Epithelial cell of prostate (primary cell): ENCODE measurements at regions not wholly inside any gene's neighbourhood (a gene's known extent, or its start where the extent isn't known, plus 50 kb on each side); places are given as distances from the start of the nearest gene placed in this dataset.

Source experiments
- DNase-seq: peaks from one replicate; pipeline ENCODE4 v3.0.0-alpha.2; 2011; ENCODE audit warnings: low read depth, low spot score
- H3K27ac ChIP-seq: fragments of 450-650 bp; 2 replicates; pipeline ENCODE4 v1.5.1; 2017; ENCODE audit warnings: mild to moderate bottlenecking

GRCh38 chr5:91898898-91899297, 515.8 kb upstream of the ARRDC3 start:
- H3K27ac ChIP-seq, result no peak overlapping the region
- no peak for DNase-seq

GRCh38 chr5:91898019-91898418, 514.9 kb upstream of the ARRDC3 start:
- no peak for DNase-seq
- no peak overlapping the region for H3K27ac ChIP-seq

- DNase-seq, result no peak
These were observed 505.7 kb upstream of the ARRDC3 start for GRCh38 chr5:91888810-91889209.

GRCh38 chr5:91885291-91886265, 502.5 kb upstream of the ARRDC3 start:
- no peak for DNase-seq
- H3K27ac ChIP-seq, result no peak overlapping the region

More at GRCh38 chr5:91888810-91889209, 505.7 kb upstream of the ARRDC3 start:
- H3K27ac ChIP-seq, result no peak overlapping the region

GRCh38 chr5:91884036-91884435, 500.9 kb upstream of the ARRDC3 start:
- DNase-seq, result no peak
- H3K27ac ChIP-seq, result no peak overlapping the region

- no peak overlapping the region for H3K27ac ChIP-seq
These were observed 492.2 kb upstream of the ARRDC3 start for GRCh38 chr5:91875196-91875779.

GRCh38 chr5:91867799-91868198, 484.7 kb upstream of the ARRDC3 start:
- DNase-seq, result no peak
- no peak overlapping the region for H3K27ac ChIP-seq

More at GRCh38 chr5:91875196-91875779, 492.2 kb upstream of the ARRDC3 start:
- no peak for DNase-seq

GRCh38 chr5:91865915-91866314, 482.8 kb upstream of the ARRDC3 start:
- no peak for DNase-seq
- H3K27ac ChIP-seq, result no peak overlapping the region

GRCh38 chr5:91864962-91865361, 481.8 kb upstream of the ARRDC3 start:
- DNase-seq, result no peak
- no peak overlapping the region for H3K27ac ChIP-seq

GRCh38 chr5:91851670-91852069, 468.6 kb upstream of the ARRDC3 start:
- H3K27ac ChIP-seq, result no peak overlapping the region
- DNase-seq, result no peak

- no peak overlapping the region for H3K27ac ChIP-seq
- DNase-seq, result no peak
These were observed 466.9 kb upstream of the ARRDC3 start for GRCh38 chr5:91850031-91850430.

GRCh38 chr5:91849069-91849468, 466.0 kb upstream of the ARRDC3 start:
- no peak for DNase-seq

GRCh38 chr5:91848453-91848852, 465.3 kb upstream of the ARRDC3 start:
- no peak overlapping the region for H3K27ac ChIP-seq
- DNase-seq, result peak; percentile 3

More at GRCh38 chr5:91849069-91849468, 466.0 kb upstream of the ARRDC3 start:
- H3K27ac ChIP-seq, result no peak overlapping the region

GRCh38 chr5:91841423-91841822, 458.3 kb upstream of the ARRDC3 start:
- DNase-seq, result no peak
- H3K27ac ChIP-seq, result no peak overlapping the region

GRCh38 chr5:91840412-91840811, 457.3 kb upstream of the ARRDC3 start:
- H3K27ac ChIP-seq, result no peak overlapping the region
- DNase-seq, result no peak

GRCh38 chr5:91839721-91840120, 456.6 kb upstream of the ARRDC3 start:
- H3K27ac ChIP-seq, result no peak overlapping the region
- no peak for DNase-seq

- no peak for DNase-seq
- H3K27ac ChIP-seq, result no peak overlapping the region
These were observed 456.1 kb upstream of the ARRDC3 start for GRCh38 chr5:91839233-91839632.

- no peak for DNase-seq
- no peak overlapping the region for H3K27ac ChIP-seq
These were observed 447.3 kb upstream of the ARRDC3 start for GRCh38 chr5:91830361-91830953.

- H3K27ac ChIP-seq, result no peak overlapping the region
- no peak for DNase-seq
These were observed 442.5 kb upstream of the ARRDC3 start for GRCh38 chr5:91825618-91826017.

GRCh38 chr5:91824406-91824805, 441.3 kb upstream of the ARRDC3 start:
- no peak overlapping the region for H3K27ac ChIP-seq
- DNase-seq, result no peak

GRCh38 chr5:91820874-91821273, 437.8 kb upstream of the ARRDC3 start:
- H3K27ac ChIP-seq, result no peak overlapping the region
- no peak for DNase-seq
